Left lobe of liver (tissue), 2 donors: ENCODE measurements at regions not wholly inside any gene's neighbourhood (a gene's known extent, or its start where the extent isn't known, plus 50 kb on each side); places are given as distances from the start of the nearest gene placed in this dataset.
"Not testable (repeated sequence)": the region's sequence is repeated elsewhere in the genome, so short reads cannot be mapped to it uniquely, and the experiment has no call there.

Source experiments
- ATAC-seq: fragments of 200-7000 bp; cut with Tn5 transposase; one replicate; pipeline ENCODE4 v1.9.1; 2020; ENCODE audit warnings: mild to moderate bottlenecking, moderate library complexity
- DNase-seq: peaks from one replicate; pipeline ENCODE4 v3.0.0-alpha.2; 2020; ENCODE audit warnings: low spot score
- donor health status: DM: no; HTN: no; CAD: no; lungs with moderate emphysema.
- donor health status: DM: no; HTN: yes; CAD: no.

DNA sequence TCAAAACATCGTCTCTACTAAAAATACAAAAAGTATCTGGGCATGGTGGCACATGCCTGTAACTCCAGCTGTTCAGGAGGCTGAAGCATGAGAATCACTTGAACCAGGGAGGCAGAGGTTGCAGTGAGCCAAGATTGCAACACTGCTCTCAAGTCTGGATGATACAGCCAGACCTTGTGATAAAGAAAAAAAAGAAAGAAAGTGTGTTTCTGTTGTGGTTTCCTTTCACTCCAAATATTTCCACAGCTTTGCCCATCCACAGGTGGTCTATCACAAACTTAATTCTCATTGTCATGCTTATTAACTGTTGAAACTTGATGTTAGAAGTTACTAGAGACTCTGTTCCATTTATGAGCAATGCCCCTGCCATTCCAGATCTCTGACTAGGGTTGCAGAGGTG, 316.0 kb upstream of the SEMA3C start:
- DNase-seq (no peak), ATAC-seq (no peak)

DNA sequence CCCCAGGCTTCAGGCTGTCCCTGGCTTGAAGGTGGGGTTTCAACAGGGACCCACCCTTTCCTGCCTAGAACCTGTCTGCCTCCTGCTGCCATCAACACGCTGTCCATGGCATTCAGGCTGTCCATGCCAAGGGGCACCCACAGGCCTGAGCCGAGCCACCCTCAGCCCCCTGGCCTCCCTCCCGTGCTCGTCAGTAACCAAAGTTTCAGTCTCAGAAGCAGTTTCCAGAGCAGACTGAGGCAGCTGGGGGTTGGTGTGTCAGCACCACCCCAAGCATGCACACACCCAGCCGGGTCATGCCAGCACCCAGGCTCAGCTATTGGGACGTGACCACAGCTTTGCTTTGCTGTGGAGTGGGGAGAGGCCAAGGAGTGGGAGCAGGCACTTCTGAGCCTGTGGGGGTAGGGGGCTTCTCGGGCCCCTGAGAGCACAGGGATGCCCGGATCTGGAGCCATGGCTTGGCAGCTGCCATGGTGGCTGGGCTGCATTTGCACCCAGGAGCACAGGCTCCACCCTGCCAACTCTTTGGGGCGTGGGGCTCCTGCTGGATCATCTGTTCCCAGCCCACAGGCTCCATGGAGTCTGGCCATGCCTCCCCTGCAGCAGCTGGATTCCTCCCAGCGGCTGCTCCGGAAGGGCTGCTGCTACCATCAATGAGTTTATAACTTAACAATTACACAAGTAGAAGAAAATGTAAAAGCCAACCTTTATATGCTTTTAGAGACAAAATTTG, 314.5 kb upstream of the SEMA3C start:
- ATAC-seq = no peak
- no peak for DNase-seq

- no peak for ATAC-seq
- DNase-seq = no peak
Observed at GRCh38 chr7:81232084-81232799, 313.4 kb upstream of the SEMA3C start.

- ATAC-seq = no peak
- no peak for DNase-seq
Observed at GRCh38 chr7:81231301-81231838, 312.5 kb upstream of the SEMA3C start.

DNA sequence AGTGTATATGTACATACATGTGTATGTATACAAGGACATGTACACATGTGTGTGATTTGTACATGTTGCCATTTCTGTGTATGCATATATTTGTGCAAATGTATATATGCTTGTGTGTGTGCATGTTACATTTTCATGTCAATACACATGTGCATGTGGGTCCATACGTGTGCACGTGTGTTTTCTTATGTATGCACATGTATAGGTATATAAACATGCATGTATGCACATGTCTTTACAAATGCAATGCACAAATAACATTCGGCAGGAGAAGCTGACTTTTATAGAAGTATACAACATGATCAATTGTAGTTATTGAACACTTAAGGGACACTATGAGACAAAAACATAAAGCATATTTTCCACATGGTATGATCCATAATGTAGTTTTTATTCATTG, 307.4 kb upstream of the SEMA3C start:
- DNase-seq = no peak

DNA sequence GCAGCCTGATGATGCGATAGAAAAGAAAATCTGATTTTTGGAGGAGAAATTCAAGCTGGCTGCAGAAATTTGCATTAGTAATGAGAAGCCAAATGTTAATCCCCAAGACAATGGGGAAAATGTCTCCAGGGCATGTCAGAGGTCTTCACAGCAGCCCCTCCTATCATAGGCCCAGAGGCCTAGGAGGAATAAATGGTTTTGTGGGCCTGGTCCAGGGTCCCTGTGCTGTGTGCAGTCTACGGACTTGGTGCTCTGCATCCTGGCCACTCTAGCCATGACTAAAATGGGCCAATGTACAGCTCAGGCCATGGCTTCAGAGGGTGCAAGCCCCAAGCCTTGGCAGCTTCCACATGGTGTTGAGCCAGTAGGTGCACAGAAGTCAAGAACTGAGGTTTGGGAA, 303.8 kb upstream of the SEMA3C start:
- DNase-seq, ATAC-seq: not testable (repeated sequence)

More for the DNA sequence above, 307.4 kb upstream of the SEMA3C start:
- ATAC-seq = no peak

GRCh38 chr7:81221527-81222217, 302.8 kb upstream of the SEMA3C start:
- DNase-seq = no peak
- ATAC-seq = no peak

GRCh38 chr7:81218480-81219106, 299.7 kb upstream of the SEMA3C start:
- ATAC-seq = no peak
- no peak for DNase-seq

GRCh38 chr7:81213394-81213793, 294.5 kb upstream of the SEMA3C start:
- no peak for ATAC-seq
- DNase-seq = no peak

GRCh38 chr7:81211934-81212320, 293.1 kb upstream of the SEMA3C start:
- DNase-seq (no peak), ATAC-seq (no peak)

DNA sequence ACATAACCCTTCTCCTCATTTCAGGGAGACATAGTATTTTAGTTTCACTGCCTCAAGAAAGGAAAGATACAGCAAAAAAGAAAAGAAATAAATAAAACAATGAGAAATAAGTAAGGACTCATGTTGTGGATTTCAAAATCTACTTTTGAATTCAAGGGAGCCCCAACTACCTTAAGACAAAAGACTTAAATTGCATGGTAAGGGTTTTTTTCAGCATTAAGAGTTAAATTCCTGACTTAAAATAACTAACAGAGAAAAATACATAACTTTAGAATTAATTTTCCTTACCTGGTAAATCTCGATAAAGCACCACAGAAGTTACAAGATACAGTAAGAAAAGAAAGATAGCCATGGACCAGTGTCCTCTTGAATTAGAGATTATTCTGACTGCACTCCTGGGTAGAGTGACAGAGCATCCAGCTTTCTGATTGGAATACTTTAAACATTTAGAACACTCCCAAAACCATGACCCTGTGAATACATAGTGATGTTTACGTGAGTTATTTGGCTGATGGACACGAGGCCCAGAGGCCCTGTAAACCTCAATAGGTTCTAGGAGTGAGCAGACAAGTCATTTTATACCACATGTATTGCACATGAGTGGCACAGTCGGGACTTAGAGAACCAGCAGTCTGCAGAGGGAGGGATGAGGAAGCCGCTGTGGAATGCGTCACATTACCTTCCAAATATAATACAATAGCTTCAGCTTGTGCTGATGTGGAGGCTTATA, 292.5 kb upstream of the SEMA3C start:
- DNase-seq (no peak), ATAC-seq (no peak)

- DNase-seq = no peak
- ATAC-seq = no peak
Observed at GRCh38 chr7:81210137-81211064, 291.6 kb upstream of the SEMA3C start.

DNA sequence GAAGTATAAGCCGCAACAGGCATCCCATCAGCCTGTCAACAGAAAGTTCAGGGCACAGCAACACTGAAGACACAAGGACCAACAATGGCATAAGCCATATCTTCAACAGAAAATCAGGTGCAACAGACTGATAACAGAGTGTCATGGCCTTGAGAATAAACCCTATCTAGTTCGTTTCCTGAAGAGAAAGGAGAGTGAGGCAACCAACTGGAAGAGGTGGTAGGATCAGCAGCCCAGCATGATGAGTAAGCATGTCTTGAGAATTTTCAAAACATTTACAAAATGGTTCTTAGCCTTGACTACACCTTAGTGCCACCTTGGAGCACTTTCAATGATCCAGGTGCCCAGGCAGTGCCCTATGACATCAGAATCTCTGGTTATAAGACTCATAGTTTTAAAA, 290.2 kb upstream of the SEMA3C start:
- DNase-seq (no peak), ATAC-seq (no peak)

DNA sequence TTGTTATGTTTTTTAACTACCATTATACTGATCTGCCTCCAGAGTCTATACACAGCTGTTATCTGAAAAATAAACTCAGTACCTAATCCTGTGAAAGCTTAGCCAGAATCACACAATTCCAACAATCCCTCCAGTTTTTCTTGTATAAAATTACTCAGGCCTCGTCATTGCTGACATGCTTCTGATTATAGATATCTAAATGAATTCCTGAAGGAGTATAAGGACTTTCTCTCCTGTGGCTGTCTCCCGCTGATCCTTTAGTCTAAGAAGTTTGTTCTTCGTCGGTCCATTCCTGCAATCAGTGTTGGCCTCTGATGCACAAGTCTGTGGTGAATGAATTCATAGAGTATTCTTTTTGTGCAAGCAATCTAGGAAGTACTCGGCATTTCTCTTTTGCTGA, 288.9 kb upstream of the SEMA3C start:
- ATAC-seq (no peak), DNase-seq (no peak)

DNA sequence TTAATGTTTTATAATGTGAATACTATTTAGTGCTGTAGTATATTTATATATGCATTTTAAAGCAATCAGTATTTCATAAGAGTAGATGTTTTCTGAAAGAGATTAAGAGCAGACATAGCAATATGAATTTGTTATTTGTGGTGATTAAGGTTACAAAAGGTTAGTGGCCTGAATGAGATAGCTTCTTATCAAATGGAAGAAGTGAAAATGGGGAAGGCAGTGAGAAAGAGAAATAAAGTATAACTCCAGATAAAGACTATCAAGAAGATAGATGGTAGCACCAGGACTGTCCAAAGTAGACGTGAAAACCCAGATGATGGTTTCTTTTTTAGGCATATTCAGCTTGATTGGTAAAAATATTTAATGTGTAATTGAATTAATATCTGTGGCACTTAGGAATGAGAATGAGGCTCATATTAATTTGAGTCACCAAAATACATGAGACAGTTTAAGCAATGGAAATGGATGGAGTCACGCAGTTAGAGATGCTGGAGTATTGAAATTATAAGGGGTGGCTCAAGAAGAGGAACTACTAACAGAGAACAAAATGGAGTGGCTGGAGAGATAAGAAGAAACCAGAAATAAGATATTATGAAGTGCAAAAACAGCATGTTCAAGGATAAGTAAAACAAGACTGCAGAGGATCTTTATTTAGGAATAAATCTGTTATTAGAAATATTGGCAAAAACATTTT, 288.0 kb upstream of the SEMA3C start:
- ATAC-seq (no peak), DNase-seq (no peak)

DNA sequence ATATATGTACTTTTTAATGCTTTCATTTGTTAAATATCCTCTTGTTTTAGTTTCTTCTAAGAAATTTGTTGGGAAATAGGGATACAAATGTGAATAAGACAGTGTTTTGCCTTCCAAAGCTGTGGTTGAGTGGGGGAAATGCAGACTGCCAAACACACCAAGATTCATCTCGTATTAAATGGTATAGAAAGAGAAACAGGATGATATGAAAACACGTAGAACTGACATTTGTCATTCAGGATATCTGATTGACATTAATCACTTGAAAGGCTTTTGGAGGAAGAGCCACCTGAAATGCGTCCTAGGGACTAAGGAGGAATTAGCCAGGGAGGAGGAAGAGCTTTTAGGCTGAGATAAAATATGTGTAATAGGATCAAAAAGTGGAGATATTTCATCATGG, 287.4 kb upstream of the SEMA3C start:
- no peak for ATAC-seq
- DNase-seq = no peak

GRCh38 chr7:81201188-81201587, 282.3 kb upstream of the SEMA3C start:
- no peak for DNase-seq
- no peak for ATAC-seq

DNA sequence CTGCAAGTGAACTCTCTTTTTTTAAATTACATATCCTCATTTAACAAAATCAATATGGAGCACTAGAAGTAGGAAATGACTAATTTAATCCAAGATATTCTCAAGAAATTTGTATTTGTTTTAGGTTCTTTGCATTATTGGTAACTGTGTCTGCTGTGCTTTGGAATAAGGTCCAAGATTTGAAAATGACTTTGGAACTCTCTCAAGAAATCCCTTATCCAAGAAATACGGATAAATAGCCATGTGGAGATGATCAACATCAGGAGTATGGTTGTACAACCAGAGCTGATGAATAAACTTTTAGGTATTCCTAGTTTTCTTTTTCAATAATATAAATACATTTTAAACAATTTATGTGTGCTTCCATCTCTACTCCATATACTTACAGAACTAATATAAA, 279.9 kb upstream of the SEMA3C start:
- ATAC-seq = no peak
- DNase-seq = no peak

GRCh38 chr7:81197266-81197665, 278.4 kb upstream of the SEMA3C start:
- DNase-seq (no peak), ATAC-seq (no peak)
